ENCODE measurements at regions not wholly inside any gene's neighbourhood (a gene's known extent, or its start where the extent isn't known, plus 50 kb on each side); places are given as distances from the start of the nearest gene placed in this dataset.
A peak's percentile ranks its signal among the peaks of the same experiment; 100 is the strongest.

GRCh38 chr3:56903231-56903782 is 101.6 kb upstream of the ARHGEF3 start:
- no peak for DNase-seq (ENCODE audit: low spot score)

DNA sequence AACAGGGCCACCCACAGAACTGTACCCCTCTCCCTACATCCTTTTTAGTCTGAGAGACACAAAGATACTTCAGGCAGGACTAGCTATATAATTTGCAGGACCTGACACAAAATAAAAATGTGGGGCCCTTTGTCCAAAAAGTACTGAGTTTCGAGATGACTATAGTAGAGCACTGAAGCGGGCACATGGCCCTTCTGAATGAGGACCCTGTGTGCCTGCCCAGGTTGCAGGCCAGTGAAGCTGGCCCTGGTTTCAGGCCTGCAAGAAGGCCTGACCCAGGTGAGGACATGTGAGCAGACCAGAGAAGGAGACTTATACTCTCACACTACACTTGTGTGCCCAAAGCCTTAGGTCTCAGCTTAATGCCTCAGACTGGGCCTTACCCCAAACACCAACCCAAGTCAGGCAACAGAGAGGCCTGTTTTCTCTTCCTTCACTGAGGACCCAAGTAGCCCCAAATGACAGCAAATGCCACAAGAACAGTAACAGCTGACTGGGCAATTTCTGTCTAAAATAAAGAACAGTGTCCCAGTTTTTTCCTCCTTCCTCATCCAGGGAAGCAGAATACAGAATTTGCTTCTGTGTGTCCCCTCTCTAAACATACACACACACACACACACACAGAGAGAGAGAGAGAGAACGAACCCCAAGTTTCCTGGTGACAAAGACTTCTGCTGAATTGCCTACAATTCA is 100.9 kb upstream of the ARHGEF3 start:
- ATAC-seq (no peak), DNase-seq (ENCODE audit: low spot score) (no peak)

More at GRCh38 chr3:56903231-56903782, 101.6 kb upstream of the ARHGEF3 start:
- no peak for ATAC-seq

DNA sequence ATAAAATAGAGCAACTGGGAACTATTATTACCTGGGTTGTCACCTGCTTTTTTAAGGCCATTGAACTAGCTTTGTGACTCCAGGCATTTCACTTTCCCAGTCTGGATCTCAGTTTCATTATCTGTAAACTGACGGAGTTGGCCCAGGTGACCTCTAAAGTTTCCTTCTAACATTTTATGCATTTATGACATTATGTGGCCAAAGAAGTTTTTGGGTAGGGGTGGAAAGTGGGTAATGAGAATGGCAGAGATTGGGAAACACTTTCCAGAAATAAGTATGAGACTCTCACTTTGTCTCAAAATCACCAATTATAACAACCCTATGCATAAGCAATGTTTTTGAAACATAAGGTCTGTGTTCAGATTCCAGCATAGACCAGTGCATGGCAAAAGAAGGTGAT is 99.1 kb upstream of the ARHGEF3 start:
- DNase-seq (ENCODE audit: low spot score) (no peak), ATAC-seq (no peak)

DNA sequence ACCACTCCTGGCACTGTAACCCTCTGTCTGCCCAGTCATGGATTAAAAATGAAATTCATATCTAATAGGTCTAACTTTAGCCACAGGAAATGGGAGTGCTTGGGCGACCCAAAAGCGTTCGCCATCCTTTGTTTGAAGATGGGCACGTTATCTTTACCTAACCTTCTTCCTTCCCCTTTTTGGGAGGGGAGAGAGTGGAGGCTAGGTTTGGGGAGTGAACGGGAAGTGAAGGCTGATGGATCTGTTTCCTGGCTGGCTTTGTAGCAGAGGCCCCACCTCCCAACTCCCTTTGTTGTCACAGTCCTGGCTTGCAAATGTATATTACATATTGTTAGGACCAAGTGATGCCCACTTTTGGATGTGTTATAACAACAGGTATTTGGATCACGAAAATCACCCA is 98.1 kb upstream of the ARHGEF3 start:
- ATAC-seq (no peak), DNase-seq (ENCODE audit: low spot score) (no peak)

DNA sequence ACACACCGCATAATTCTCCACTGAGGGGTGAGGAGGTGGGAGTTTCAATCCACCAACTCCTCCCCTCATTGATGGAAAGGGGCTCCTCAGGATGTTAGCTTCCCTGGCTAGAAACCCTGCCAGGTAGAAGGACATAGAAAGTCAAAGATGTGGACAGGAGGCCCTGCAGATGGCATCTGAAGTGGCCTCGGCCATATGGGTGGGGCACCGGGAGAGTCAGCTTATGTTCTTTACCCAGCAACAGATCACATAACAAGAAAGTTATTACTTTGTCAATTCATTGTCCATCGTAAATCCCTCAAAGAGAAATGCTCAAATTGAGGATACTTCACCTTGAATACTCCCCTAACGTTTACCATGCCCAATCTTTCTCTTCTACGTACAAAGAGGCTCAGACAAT is 97.3 kb upstream of the ARHGEF3 start:
- no peak for ATAC-seq
- no peak for DNase-seq (ENCODE audit: low spot score)

- DNase-seq (ENCODE audit: low spot score) (no peak), ATAC-seq (no peak)
Observed at GRCh38 chr3:56896357-56896756, 94.6 kb upstream of the ARHGEF3 start.

- ATAC-seq, result no peak
- no peak for DNase-seq (ENCODE audit: low spot score)
Observed at GRCh38 chr3:56894881-56895431, 93.2 kb upstream of the ARHGEF3 start.

- no peak for DNase-seq (ENCODE audit: low spot score)
- ATAC-seq, result no peak
Observed at GRCh38 chr3:56890448-56891091, 88.8 kb upstream of the ARHGEF3 start.

DNA sequence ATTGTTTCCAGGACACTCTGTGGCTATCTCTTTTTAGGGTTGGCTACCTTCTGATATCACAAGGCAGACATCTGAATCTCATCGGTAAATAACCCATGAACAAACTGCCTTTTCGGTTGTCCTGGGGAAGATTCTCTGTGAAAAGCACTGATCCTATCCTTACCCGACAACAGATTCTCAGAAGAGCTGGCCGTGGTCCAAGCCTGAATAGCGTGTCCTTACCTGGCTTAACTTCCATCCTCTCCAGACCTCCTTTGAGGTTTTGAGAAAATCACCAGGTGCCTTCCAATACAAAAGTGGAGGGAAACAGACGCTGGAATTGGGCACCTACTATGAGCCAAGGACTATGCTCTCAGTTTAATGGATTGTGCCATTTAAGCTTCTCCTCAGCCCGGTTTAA is 87.4 kb upstream of the ARHGEF3 start:
- ATAC-seq (no peak), DNase-seq (ENCODE audit: low spot score) (no peak)

GRCh38 chr3:56887402-56888025 is 85.8 kb upstream of the ARHGEF3 start:
- DNase-seq (ENCODE audit: low spot score) (no peak), ATAC-seq (no peak)

DNA sequence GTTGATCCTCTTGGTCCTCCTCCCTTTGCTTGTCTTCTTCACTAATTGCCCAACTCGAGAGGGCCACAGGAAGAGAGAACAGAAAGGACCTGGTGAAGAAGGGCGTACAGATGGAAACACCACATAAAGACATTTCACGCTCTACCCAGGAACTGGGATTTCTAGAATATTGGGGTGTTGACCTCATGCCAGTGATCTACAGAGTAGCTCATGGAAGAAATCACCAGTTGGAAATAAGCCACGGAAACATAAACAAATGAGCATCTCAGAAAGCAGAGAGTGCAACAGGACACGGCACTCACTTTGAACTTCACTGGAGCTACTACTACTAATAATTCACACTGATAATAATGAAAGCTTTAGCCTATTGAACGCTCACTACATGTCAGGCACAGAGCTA is 84.6 kb upstream of the ARHGEF3 start:
- DNase-seq (ENCODE audit: low spot score) (no peak), ATAC-seq (no peak)

DNA sequence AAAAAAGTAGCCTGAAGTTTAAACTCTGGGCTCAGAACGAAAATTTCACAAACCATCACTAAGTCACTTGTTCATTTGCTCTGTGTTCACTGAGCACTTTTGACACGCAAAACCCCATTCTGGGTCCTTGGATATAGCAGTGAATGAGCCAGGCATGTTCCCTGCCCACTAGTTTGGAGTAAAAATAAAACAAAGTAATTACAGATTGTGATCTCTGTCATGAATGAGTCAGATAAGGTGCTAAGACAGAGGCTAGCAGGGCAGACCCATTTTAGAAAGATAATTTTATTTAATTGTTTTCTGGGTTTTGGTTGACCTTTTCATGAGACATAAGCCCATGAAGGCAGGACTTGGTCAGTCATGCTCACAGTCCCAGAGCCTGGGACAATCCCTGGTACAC is 84.1 kb upstream of the ARHGEF3 start:
- ATAC-seq (no peak), DNase-seq (ENCODE audit: low spot score) (no peak)

DNA sequence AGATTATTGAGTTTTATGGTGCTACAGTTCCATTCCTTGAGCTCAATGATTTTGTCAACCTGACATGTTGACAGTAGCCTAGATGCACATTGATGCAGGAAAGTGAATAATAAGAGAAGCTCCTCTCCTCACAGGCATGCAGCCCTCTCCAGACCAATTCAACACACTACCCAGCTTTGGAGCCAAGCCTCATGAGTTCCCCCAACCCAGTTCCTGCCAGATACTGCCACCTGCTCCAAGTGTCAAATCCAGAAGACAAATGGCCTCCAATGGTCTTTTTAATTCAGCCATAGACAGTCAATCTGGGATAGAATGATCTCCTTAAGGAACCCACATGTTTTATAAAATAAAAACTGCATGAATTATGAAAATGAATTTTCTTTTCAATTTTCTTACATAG is 83.7 kb upstream of the ARHGEF3 start:
- ATAC-seq, result no peak
- no peak for DNase-seq (ENCODE audit: low spot score)

DNA sequence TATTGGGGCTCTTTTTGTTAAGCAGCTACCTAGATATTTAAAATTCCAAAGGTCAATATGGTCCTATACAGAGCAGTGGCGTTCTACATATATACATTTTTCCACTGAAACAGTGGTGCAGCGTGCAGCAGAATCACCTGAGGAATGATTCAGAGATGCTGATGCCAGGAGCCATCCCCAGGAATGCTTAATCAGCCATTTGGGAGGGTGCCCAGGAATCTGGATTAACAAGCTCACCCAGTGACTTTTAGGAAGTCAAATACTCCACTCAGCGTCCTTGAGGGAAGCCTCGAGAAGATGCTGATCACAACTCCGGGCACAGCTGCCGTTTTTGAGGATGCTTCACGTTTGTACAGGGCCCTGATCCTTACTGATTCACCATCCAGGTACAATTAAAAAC is 82.6 kb upstream of the ARHGEF3 start:
- ATAC-seq, result no peak
- DNase-seq (ENCODE audit: low spot score), result no peak

GRCh38 chr3:56883828-56884227 is 82.1 kb upstream of the ARHGEF3 start:
- ATAC-seq (no peak), DNase-seq (ENCODE audit: low spot score) (no peak)

- no peak for DNase-seq (ENCODE audit: low spot score)
- no peak for ATAC-seq
Observed at GRCh38 chr3:56882896-56883295, 81.1 kb upstream of the ARHGEF3 start.

- DNase-seq (ENCODE audit: low spot score), result no peak
- no peak for ATAC-seq
Observed at GRCh38 chr3:56881841-56882240, 80.1 kb upstream of the ARHGEF3 start.

DNA sequence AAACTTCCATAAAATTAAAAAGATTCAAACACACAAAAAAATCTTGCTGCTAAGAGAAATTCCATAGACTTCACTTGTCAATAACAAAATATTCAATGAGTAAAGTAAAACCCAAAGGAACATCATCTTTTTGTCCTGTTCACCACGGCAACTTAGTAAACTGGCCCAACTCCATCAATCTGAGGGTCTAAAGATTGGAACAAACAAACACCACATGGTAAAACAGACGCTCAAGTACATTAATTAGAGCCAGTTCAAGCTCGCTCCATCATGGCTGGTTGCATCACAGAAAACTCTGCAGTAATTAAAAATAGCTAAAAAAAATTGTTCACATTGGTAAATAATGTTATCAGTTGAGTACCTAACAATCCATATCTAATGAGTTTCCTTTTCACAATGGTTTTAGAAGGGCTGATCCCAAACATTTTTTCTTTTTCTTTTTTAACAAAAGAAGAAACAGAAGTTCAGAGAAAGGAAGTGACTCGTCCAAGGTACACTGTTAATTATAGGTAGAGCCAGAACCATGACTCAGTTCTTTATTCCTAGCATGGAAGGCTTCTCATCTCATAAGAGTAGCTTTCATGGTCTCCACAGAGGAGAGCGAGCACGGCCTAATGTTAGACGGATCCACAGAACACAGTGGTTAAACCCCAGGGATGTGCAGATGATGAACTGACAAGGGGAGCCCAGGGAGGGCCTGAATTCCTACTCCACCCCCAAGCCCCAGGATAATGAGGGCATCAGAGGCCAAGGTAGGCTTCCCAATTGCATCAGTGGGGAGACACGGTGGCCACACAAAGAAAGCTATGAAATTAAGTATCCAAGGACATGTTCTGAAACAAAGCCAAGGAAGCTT is 79.2 kb upstream of the ARHGEF3 start:
- ATAC-seq, result no peak
- DNase-seq (ENCODE audit: low spot score), result no peak

DNA sequence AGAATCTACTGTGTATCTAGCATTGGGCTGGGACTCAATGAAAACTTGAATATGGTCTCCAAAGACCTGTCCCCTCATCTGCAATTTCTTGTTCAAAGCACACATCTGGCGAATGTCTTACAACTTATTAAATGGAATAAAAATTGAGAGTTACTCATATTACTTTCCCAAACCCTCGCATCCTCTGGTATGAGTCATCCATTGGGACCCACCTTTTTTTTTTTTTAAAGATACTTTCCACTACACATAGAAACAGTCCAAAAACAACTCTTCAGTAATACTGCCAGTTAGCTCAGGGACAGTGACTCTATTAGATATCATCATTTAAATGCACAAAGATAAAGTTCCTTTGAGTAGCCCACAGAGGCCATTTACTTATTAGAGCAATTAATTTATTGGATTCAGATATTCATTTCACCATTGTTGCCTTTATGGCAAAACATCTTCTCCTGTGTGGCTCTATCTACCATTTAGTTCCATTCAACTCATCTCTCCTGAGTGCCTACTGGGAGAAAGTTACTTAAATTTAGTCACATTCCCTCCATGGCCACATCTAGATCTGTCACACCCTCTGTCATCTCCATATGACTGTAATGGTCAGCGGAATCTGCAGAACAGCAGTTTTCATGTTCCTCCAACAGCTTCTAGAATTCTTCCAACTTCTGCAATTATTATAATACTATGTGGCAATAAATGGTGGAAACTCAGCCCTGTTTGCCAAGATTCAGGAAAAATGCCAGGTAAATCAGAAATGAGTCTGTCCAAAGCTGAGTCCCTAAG is 77.9 kb upstream of the ARHGEF3 start:
- DNase-seq (ENCODE audit: low spot score), result no peak
- ATAC-seq, result peak; percentile 15

- ATAC-seq (no peak), DNase-seq (ENCODE audit: low spot score) (no peak)
Observed at GRCh38 chr3:56878074-56878473, 76.3 kb upstream of the ARHGEF3 start.
